ENCODE measurements at regions not wholly inside any gene's neighbourhood (a gene's known extent, or its start where the extent isn't known, plus 50 kb on each side); places are given as distances from the start of the nearest gene placed in this dataset.

GRCh38 chr6:134117409-134117808 lies 65.0 kb upstream of the SLC2A12 start:
- H3K27ac ChIP-seq, result no peak overlapping the region
- no peak overlapping the region for H3K4me3 ChIP-seq
- TF ChIP-seq CTCF (IDR thresholded peaks at IDR 0.05; ENCODE audit: low read depth, low read length), result no peak
- DNase-seq (ENCODE audit: low read depth in 1 of 2, low spot score in 1 of 2), result peak in 1 of 2 donors; percentile 19
- no peaks in the 10 kb centered on the region for H3K36me3 ChIP-seq
- H3K27me3 ChIP-seq, result no peaks in the 10 kb centered on the region
- H3K4me1 ChIP-seq (ENCODE audit: low read depth), result no peaks in the 10 kb centered on the region
- no peaks in the 10 kb centered on the region for H3K9me3 ChIP-seq (ENCODE audit: low read depth)

GRCh38 chr6:134115715-134116074 lies 63.3 kb upstream of the SLC2A12 start:
- no peaks in the 10 kb centered on the region for H3K9me3 ChIP-seq (ENCODE audit: low read depth)
- no peaks in the 10 kb centered on the region for H3K27me3 ChIP-seq
- H3K4me3 ChIP-seq, result no peak overlapping the region
- no peak for DNase-seq (ENCODE audit: low read depth in 1 of 2, low spot score in 1 of 2)
- no peaks in the 10 kb centered on the region for H3K36me3 ChIP-seq
- no peak for TF ChIP-seq CTCF (IDR thresholded peaks at IDR 0.05; ENCODE audit: low read depth, low read length)
- H3K4me1 ChIP-seq (ENCODE audit: low read depth), result no peaks in the 10 kb centered on the region
- no peak overlapping the region for H3K27ac ChIP-seq

GRCh38 chr6:134114918-134115714 lies 62.7 kb upstream of the SLC2A12 start:
- H3K27ac ChIP-seq, result no peak overlapping the region
- no peaks in the 10 kb centered on the region for H3K27me3 ChIP-seq
- no peaks in the 10 kb centered on the region for H3K4me1 ChIP-seq (ENCODE audit: low read depth)
- DNase-seq (ENCODE audit: low read depth in 1 of 2, low spot score in 1 of 2), result no peak
- no peaks in the 10 kb centered on the region for H3K9me3 ChIP-seq (ENCODE audit: low read depth)
- H3K4me3 ChIP-seq, result no peak overlapping the region
- no peak for TF ChIP-seq CTCF (IDR thresholded peaks at IDR 0.05; ENCODE audit: low read depth, low read length)
- no peaks in the 10 kb centered on the region for H3K36me3 ChIP-seq

GRCh38 chr6:134114489-134114888 lies 62.1 kb upstream of the SLC2A12 start:
- no peaks in the 10 kb centered on the region for H3K36me3 ChIP-seq
- H3K4me3 ChIP-seq, result no peak overlapping the region
- no peaks in the 10 kb centered on the region for H3K27me3 ChIP-seq
- no peak for TF ChIP-seq CTCF (IDR thresholded peaks at IDR 0.05; ENCODE audit: low read depth, low read length)
- DNase-seq (ENCODE audit: low read depth in 1 of 2, low spot score in 1 of 2), result no peak
- H3K9me3 ChIP-seq (ENCODE audit: low read depth), result no peaks in the 10 kb centered on the region
- no peak overlapping the region for H3K27ac ChIP-seq
- no peaks in the 10 kb centered on the region for H3K4me1 ChIP-seq (ENCODE audit: low read depth)

GRCh38 chr6:134111726-134112125 lies 59.3 kb upstream of the SLC2A12 start:
- Histone ChIP-seq H3K4me1 (ENCODE audit: low read depth) (no peaks in the 10 kb centered on the region), H3K27ac (no peak overlapping the region), H3K4me3 (no peak overlapping the region), H3K27me3 (no peaks in the 10 kb centered on the region), H3K9me3 (ENCODE audit: low read depth) (no peaks in the 10 kb centered on the region), H3K36me3 (no peaks in the 10 kb centered on the region)
- TF ChIP-seq CTCF (IDR thresholded peaks at IDR 0.05; ENCODE audit: low read depth, low read length), result no peak
- DNase-seq (ENCODE audit: low read depth in 1 of 2, low spot score in 1 of 2), result no peak

Data from cardiac muscle cell (in vitro differentiated cells and primary cell).